DMS 273 (cell line): ENCODE measurements at regions not wholly inside any gene's neighbourhood (a gene's known extent, or its start where the extent isn't known, plus 50 kb on each side); places are given as distances from the start of the nearest gene placed in this dataset.
"Not testable (repeated sequence)": the region's sequence is repeated elsewhere in the genome, so short reads cannot be mapped to it uniquely, and the experiment has no call there.

ENCODE experiments used
- DNase-seq: peaks from one replicate; lab custom pipeline; 2025; ENCODE audit not compliant: unreplicated experiment; lab: John Stamatoyannopoulos, UW

DNA sequence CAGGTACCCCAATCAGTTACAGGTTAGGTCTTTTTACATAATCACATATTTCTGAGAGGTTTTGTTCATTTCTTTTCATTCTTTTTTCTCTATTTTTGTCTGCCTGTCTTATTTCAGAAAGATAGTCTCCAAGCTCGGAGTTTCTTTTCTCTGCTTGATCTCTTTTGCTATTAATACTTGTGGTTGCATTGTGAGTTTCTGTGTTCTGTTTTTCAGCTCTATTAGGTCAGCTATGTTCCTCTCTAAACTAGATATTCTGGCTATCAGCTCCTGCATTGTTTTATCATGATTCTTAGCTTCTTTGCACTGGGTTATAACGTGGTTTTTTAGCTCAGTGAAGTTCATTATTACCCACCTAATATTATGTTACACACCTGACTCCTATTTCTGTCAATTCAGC is 914.1 kb downstream of the TRHDE start:
- no peak for DNase-seq

DNA sequence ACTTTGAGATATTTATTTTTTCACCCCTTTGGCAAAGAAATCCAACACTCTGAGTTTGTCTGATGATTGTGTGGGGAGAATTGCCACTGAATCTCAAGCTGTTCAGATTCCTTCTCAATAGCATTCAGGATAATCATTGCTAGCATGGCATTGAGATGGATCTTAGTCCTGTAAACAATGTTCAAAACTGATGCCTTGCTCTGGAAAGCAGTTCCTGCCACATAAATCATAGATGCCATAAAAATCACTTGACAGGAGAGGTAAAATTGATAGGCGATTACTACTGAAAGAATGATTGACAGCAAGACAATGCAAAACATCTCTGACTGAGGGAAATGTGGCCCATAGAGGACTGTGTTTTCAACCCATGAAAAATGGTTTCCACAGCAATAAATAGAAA is 915.6 kb downstream of the TRHDE start:
- DNase-seq: no peak

DNA sequence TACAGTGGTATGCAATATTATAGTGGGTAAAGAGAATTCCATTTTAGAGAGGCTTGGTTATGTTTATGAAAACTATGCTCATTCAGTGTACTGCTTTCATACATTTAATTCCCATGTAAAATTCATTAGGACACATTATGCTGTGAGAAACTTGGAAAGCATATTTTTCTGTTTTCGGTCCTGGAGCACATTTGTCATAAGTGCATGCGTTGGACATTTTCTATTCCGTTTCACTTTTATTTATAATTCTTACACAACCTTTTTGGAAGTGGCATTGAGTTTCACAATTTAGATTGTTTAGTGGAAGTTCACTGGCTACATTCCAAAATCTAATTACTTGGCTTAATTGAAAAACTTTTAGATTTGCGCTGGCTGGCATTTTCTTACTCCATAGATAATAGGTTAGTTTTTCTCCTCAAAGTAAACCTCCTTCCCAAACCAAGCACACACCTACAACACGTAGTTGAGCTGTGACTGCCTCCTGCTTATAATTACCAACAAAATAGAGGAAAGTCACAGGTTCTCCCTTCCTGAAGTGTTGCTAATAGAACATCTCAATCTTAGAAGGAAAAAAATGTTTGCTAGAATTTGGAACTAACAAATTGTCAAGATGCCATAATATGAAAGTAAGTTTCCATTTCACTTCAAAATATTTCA is 938.5 kb downstream of the TRHDE start:
- no peak for DNase-seq

DNA sequence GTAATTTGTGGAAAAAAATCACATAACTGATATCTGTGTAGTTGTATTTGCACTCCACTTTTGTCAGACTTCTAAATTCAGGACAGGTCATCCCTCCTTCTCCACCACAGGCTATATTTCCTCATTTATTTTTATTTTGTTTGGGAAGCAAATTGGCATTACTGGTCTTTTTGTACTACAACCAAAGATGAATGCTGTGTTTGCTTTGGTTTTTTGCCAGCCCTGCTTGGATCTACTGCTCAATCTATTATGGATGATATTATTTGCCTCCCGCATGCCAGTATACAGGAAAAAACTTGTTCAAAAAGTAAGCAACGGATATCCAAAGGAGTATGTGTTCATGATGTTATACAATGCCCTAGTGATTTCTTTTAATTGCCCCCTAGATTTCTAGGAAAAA is 948.8 kb downstream of the TRHDE start:
- DNase-seq: no peak

DNA sequence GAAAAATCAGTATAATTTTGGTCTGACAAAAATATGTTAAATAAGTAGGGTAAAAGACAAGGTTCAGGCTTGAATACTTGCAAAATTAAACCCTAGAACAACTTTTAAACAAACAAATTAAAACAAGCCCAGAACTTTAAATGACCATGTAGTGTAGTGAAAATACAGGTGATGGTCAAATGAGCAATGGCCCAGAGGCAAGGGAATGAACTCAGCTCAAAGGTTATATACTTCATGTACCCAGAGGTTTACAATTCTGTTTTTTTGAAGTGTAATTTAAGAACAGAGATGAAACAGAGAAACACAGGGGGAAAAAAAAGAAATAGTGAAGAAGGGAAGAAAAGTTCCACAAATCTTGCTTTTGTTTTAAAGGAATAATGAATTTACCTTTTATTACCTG is 949.2 kb downstream of the TRHDE start:
- DNase-seq: no peak

DNA sequence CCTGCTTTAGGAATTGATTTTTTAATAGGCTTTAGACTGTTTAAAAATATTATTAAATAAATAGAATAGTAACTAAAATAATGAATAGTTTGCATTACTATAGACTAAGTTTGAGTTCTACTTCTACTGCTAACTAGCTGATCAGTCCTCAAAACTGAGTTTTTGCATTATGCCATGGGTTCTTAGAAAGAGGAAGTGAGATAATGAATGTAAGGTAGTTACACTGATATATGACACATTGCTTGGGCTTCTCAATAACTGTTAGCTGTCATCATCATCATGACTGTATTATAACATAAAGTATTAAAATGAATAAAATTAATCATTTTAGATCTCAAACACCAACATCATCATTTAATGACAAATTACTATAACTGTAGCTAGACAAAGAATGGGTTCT is 949.7 kb downstream of the TRHDE start:
- DNase-seq: no peak

DNA sequence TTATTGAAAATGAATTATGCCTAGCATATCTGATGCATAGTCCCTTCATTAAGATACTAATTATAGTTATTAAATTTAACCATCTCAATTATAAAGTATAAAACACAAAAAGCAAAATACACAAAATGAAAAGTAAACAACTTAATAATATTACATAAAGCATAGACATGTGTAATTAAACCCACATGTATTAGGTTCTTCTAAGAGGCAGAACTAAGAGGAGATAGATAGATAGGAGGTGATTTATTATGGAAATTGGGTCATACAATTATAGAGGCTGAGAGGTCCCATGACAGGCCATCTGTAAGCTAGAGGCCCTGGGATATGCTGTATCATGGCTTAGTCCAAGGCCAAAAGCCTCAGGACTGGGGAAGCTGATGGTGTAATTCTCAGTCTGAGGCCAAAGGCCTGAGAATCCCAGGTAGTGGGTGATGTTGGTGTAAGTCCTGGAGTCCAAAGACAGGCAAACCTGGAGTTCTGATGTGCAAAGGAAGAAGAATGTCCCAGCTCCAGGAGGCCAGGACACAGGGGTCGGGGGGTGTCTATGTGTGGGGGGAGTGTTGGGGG is 953.3 kb downstream of the TRHDE start:
- no peak for DNase-seq

DNA sequence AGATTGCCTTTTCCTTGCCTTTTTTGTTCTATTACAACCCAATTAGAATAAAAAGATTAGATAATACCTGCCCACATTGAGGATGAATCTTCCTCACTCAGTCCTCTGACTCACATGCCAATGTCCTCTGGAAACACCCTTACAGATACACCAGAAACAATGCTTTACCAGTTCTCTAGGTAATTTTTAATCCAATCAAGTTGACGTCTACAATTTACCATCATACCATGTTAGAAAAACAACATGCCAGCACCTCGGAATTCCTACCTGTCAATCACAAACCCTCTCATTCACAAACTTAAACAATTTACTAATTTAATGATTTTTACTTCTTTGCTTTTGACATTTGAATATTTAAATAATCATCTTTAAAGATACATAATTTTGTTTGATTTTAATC is 953.8 kb downstream of the TRHDE start:
- DNase-seq: no peak

DNA sequence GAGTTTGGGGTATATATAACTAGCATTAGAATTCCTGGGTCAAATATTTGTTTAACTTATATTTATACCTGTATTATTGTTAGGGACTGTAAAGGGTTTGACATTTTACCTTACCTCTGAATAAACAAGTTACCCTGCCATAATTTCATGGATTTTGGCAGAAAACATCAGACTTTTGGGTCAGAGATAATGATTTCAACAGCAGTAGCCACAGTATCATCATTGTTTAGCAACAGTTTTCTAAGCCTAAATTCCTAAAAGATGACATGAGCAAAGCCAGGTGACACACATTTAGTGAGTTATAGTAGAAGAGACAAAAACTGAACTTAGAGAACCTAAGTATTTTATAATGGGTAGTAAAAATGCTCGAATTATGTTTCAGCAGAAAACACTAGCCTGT is 954.4 kb downstream of the TRHDE start:
- DNase-seq: no peak

DNA sequence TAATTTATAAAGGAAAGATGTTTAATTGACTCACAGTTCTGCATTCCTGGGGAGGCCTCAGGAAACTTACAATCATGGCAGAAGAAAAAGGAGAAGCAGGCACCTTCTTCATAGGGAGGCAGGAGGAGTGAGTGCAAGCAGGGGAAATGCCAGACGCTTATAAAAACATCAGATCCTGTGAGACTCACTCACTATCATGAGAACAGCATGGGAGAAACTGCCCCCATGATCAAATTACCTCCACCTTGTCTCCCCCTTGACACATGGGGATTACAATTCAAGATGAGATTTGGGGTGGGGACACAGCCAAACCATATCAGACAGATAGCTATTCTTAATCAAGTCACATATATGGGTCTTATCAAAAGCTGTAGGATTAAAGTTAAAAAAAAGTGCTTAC is 956.7 kb downstream of the TRHDE start:
- DNase-seq: not testable (repeated sequence)

DNA sequence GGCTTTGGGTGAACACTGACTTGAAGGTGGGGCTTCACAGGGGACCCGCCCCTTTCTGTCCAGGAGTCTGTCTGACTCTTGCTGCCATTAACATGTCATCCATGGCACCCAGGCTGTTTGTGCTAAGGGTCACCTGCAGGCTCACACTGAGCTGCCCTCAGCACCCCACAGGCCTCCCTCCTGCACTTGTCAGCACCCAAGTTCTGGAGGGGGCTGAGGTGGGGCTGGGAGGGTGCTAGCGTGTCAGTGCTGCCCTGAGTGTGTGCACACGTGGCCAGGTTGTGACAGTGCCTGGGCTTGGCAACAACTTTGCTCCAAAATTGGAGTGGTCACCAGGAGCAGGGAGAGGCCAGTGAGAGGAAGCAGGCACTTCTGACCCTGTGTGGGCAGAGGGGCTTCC is 963.2 kb downstream of the TRHDE start:
- no peak for DNase-seq

DNA sequence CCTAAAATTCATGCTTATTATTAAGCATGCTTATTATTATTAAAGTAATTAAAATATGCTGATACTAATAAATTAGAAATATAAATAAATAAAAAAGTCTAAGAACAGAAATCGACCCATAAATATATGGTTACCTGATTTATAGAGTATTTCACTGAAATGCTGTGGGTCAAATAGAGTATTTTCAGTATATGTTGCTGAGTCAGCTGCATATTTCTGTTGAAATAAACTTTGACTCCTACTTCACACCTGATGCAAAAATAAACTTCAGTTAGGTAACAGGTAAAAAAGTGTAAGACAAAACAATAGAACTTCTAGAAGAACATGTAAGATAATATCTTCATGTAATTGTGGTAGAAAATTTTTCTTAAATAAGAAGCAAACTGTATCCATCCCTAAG is 967.9 kb downstream of the TRHDE start:
- DNase-seq: no peak

DNA sequence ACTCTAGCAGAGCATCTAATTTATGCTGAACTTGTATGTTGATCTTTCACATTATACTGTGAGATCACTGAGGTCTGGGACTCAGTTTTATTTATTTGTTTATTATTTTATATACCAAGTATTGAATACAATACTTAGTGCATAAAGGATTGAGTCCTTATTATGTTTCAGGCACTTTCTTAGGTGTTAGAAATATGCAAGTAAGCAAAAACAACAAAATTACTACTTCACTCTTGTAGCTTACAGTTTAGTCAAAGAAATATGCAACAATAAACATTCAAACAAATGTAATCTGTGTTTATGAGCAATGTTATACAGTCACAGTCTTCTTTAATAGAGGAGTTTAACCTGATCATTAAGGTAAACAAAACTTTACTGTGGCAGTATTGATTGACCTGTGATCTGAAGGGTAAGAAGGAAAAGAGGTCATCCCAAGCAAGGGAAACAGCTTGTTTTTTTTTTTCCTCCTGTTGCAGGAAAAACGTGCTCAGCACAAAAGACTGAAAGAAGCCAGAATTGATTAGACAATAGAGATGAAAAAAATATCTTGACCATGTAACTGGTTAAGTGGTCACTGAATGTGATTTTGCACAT is 990.7 kb downstream of the TRHDE start:
- no peak for DNase-seq

DNA sequence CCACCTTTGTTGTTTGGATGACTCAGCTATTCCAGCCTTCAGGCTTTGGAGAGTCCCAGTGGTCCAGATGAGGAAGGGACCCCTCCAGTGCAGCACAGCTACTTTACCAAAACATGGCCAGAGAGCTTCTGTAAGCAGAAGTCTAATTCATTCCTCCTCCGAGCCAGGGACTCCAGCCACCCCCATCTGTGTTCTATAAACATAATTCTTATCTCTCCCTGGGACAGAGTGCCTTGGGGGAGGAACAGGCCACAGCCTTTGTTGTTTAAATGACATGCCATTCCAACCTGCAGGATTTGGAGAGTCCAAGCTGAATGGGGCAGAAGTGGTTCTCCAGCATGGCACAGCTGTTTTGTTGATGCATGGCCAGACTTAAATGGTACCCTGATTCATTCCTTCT is 994.0 kb downstream of the TRHDE start:
- no peak for DNase-seq

DNA sequence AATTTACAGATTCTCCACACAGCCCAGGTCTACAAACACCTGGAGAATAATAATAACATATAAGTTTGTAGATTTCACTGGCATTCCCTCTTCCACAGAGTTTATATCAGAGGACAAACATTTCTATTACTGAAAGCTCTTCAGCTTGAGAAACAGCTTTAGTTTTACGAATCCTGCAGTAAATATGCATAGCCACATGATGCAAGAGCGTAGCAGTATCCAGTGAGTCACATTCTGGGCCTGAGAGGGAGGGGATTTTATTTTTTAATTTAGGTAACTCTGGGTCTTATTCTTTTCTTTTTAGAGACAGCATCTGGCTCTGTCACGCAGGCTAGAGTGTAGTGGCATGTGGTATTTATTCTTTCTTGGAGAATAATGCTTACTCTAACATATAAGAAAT is 1002.8 kb downstream of the TRHDE start:
- no peak for DNase-seq

DNA sequence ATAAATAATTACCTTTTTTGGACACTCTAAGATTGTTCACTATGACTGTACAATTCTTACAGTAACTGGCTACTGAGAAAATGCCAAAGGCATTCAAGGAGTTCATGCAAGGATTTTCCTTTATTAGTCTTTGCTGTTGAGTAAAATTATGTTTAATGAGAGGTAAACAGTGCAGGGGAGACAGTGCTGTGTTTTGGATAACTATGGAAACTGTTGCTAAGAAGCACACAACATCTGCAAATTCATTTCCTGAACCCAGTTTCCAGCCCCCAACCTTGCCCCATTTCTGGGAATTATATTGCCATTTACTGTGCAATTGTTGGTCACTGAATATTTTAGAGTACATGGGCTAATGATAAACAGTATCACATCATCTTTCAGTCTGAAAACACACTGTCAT is 1005.8 kb downstream of the TRHDE start:
- no peak for DNase-seq

DNA sequence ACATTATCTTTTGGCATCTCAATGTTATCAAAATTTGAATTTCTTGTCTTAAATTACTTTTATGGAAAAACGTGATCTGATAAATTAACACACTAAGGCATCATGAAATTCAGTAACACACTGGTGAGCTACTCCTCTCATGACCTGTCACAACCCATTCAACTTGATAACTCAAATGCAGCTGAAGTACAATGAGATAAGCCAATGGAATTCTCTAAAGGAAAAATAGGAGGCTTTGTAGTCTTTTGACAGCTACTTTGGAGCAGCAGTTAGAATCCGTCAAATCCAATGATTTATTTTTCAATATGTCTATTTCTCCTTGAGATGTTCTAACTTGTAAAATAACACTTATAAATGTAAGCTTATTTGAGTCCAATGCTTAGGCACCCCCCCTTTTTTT is 1029.4 kb downstream of the TRHDE start:
- DNase-seq: no peak

DNA sequence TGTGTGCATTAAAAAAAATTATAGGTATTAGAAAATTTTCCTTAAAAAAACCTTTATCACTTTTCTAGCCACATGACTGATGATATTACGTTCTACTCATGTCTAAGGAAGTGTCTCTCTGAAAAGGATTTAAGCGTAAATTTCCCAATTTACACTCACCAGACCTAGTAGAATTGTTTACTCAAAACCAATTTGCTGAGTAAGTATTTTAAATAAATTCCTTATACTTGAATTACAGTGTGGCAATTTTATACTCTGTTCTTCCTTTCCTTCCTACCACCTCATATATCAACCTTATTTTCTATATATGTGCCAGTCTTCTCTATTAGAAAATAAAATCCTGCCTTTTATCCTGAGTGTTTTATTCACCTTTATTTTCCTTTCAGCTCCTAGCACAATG is 1035.1 kb downstream of the TRHDE start:
- DNase-seq: no peak

DNA sequence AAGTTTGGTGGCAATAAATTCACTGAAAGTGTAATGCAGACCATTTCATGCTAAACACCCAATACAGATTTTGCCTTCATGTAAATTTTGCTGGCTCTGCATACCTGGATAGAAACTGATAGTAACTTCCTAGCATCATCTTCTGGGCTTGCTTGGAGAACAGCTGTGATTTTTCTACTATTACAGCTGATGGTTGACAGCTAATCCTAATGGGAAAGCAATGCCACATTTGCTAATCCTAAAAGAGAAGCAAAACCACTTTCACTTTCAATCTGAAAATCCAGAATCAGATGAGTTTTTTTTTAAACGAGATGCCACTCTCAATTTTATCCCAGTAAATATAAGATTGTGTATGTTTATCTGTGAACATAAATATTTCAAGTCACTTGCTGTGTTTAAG is 1035.9 kb downstream of the TRHDE start:
- DNase-seq: no peak

DNA sequence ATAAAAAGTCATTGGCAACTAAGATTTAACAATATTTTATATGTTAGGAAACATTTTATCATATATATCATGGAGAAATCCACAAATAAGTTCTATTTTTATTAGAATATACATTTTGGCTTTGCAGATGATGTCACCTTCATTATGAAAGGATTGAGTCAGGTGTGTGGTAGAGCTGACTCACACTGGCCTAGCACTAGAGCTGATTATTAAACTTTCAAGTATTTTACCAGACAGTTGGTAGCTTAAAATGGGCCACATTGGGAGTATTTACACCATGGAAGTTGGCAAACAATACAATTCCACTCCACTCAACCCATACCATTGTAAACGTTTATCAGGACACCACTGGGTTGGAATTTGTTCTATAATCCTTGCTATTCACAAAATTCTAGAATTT is 1036.6 kb downstream of the TRHDE start:
- no peak for DNase-seq

DNA sequence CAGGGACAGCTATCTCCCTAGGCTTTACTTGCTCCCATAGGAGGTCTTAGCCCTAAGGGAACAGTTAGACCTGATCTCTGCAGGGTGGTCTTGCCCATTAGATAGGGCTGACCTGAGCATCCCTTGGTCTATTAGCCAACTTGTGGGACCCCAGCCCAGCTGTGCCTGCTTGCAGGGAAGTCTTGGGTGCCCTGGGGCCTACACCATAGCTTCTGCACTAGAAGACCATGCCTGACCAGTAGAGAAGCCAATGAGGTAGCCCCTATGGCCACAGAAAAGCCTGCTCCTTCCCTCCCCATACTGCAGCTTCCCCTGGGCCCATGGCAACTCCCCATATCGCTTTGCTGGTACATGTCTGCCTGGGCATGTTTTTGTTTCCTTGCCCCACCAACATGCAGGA is 1049.1 kb downstream of the TRHDE start:
- no peak for DNase-seq

DNA sequence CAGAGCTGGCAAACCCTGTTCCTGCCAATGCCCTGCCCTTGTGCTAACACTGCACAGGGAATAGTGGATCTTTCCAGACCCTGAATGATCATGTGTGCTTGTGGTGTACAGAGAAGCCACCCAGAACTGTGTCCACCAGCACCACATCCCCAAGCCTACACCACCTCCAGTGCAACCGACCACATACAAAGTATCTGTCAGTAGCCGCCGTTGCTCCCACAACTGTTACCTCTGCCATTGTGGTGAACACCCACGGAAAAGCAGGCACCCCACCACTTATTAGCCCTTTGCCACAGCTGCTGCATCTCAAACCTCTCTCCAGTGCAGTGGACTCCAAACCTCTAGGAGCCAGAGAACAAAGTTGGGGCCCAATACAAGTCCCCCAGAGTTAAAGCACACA is 1049.6 kb downstream of the TRHDE start:
- no peak for DNase-seq
